A549 (cell line): ENCODE measurements at regions not wholly inside any gene's neighbourhood (a gene's known extent, or its start where the extent isn't known, plus 50 kb on each side); places are given as distances from the start of the nearest gene placed in this dataset.

Source experiments
- ATAC-seq, 2 experiments: fragments of 200-7000 bp in 1 of 2; fragments of >200 bp in 1 of 2; cut with Nextera tagmentation in 1 of 2; cut with Tn5 transposase in 1 of 2; 3 replicates each; pipeline versions ENCODE4 v1.8.0 to v1.9.1; 2018 to 2020; ENCODE audit warnings: mild to moderate bottlenecking in 1 of 2, moderate library complexity in 1 of 2
- CTCF ChIA-PET: fragments of 300-600 bp; sonication (Branson Sonifier 250); formaldehyde crosslinking; extraction: SDS; loops from one replicate; lab custom pipeline; 2021; ENCODE audit warnings: antibody characterized with exemption, inconsistent platforms; lab: Yijun Ruan, JAX
- POLR2A ChIA-PET: fragments of 350-600 bp; formaldehyde crosslinking; extraction: SDS; loops from one replicate; lab custom pipeline; 2021; ENCODE audit warnings: antibody characterized with exemption, inconsistent platforms; lab: Yijun Ruan, JAX
- DNase-seq, 2 experiments: peaks; one replicate each; pipeline versions ENCODE4 v3.0.0 to v3.0.0-alpha.2; 2011 to 2016; ENCODE audit warnings: low read depth in 1 of 2, low spot score in 1 of 2
- FAIRE-seq: peaks from 2 replicates; lab custom pipeline; 2011; peaks lifted over from hg19 to GRCh38; lab: Jason Lieb, UNC
- H3K27ac ChIP-seq, 2 experiments: fragments of >200 bp; sonication (Bioruptor Twin); formaldehyde crosslinking; 3 replicates each; pipeline ENCODE4 v1.5.1; 2016 to 2017
- H3K4me1 ChIP-seq: fragments of >200 bp; sonication (Bioruptor Twin); formaldehyde crosslinking; 3 replicates; pipeline ENCODE4 v1.6.1; 2016
- H3K4me2 ChIP-seq: fragments of >200 bp; sonication (Bioruptor Twin); formaldehyde crosslinking; 3 replicates; pipeline ENCODE4 v1.6.1; 2016
- H3K4me3 ChIP-seq: fragments of >200 bp; sonication (Bioruptor Twin); formaldehyde crosslinking; 3 replicates; pipeline ENCODE4 v1.5.1; 2016
- H3K9me3 ChIP-seq: fragments of >200 bp; sonication (Bioruptor Twin); formaldehyde crosslinking; 3 replicates; pipeline ENCODE4 v1.6.1; 2016
- ATOH8 ChIP-seq: fragments of 250-450 bp; sonication (Bioruptor Pico); IDR thresholded peaks from 2 replicates; pipeline ENCODE4 v1.5.0; 2020; ENCODE audit warnings: low read depth, mild to moderate bottlenecking, moderate library complexity
- BCL3 ChIP-seq: fragments of >200 bp; sonication (Bioruptor Twin); formaldehyde crosslinking; IDR thresholded peaks from 3 replicates; pipeline ENCODE4 v1.6.1; 2016
- CBX2 ChIP-seq: fragments of 200-600 bp; sonication (generic); IDR thresholded peaks from 2 replicates; pipeline ENCODE4 v1.6.1; 2016; ENCODE audit warnings: low read depth, mild to moderate bottlenecking, borderline replicate concordance
- CHD2 ChIP-seq: fragments of 150-350 bp; IDR thresholded peaks from 2 replicates; pipeline ENCODE4 v1.6.1; 2014; ENCODE audit warnings: low read length; ENCODE audit not compliant: partially characterized antibody
- CHD4 ChIP-seq: fragments of 200-600 bp; sonication (generic); IDR thresholded peaks from 2 replicates; pipeline ENCODE4 v1.6.1; 2016; ENCODE audit warnings: antibody characterized with exemption, mild to moderate bottlenecking, borderline replicate concordance
- CTCF ChIP-seq: fragments of >200 bp; sonication (Bioruptor Twin); formaldehyde crosslinking; IDR thresholded peaks from 3 replicates; pipeline ENCODE4 v1.5.1; 2016
- ELK1 ChIP-seq: fragments of 150-350 bp; IDR thresholded peaks from 2 replicates; pipeline ENCODE4 v1.6.1; 2014; ENCODE audit warnings: low read depth, mild to moderate bottlenecking, low read length
- ESRRA ChIP-seq: fragments of 150-350 bp; IDR thresholded peaks from 2 replicates; pipeline ENCODE4 v1.6.1; 2014; ENCODE audit warnings: mild to moderate bottlenecking, low read length, borderline replicate concordance
- FOXS1 ChIP-seq: fragments of 250-450 bp; sonication (Bioruptor Pico); IDR thresholded peaks from 2 replicates; pipeline ENCODE4 v1.5.0; 2020; ENCODE audit warnings: mild to moderate bottlenecking, moderate library complexity
- MAFK ChIP-seq: fragments of 450-650 bp; IDR thresholded peaks from 2 replicates; pipeline ENCODE4 v1.6.1; 2014; ENCODE audit not compliant: partially characterized antibody
- MAX ChIP-seq: IDR thresholded peaks from 2 replicates; pipeline ENCODE4 v1.6.1; 2012
- MAZ ChIP-seq: fragments of 150-350 bp; IDR thresholded peaks from 2 replicates; pipeline ENCODE4 v1.6.1; 2014; ENCODE audit warnings: antibody characterized with exemption, low read depth, low read length, borderline replicate concordance
- MYC ChIP-seq: IDR thresholded peaks from 2 replicates; pipeline ENCODE4 v1.6.1; 2012; ENCODE audit warnings: mild to moderate bottlenecking, inconsistent platforms, low read length, improper control_type of control experiment, borderline replicate concordance
- PBX3 ChIP-seq: IDR thresholded peaks from 2 replicates; pipeline ENCODE4 v1.6.1; 2012
- POLR2AphosphoS2 ChIP-seq: conservative IDR thresholded peaks from 2 replicates; pipeline ENCODE4 v1.6.1; 2012; ENCODE audit warnings: low read length, improper control_type of control experiment, inconsistent platforms
- TP53 ChIP-seq: fragments of 250-450 bp; sonication (Bioruptor Pico); IDR thresholded peaks from 2 replicates; pipeline ENCODE4 v1.5.0; 2021; ENCODE audit warnings: mild to moderate bottlenecking, moderate library complexity
- USF2 ChIP-seq: fragments of 450-650 bp; IDR thresholded peaks from 2 replicates; pipeline ENCODE4 v1.6.1; 2014; ENCODE audit warnings: antibody characterized with exemption
- ZFP36 ChIP-seq: fragments of 450-650 bp; IDR thresholded peaks from 2 replicates; pipeline ENCODE4 v1.6.1; 2014; ENCODE audit warnings: borderline replicate concordance; ENCODE audit not compliant: partially characterized antibody
- ZNF302 ChIP-seq: fragments of 250-450 bp; sonication (Bioruptor Pico); IDR thresholded peaks from 2 replicates; pipeline ENCODE4 v1.9.0; 2021; ENCODE audit warnings: inconsistent platforms, mild to moderate bottlenecking, moderate library complexity
- ZSCAN20 ChIP-seq: fragments of 250-450 bp; sonication (Bioruptor Pico); IDR thresholded peaks from 2 replicates; pipeline ENCODE4 v1.8.0; 2022; ENCODE audit warnings: mild to moderate bottlenecking, moderate library complexity
- WGBS: methylation state at CpG from one replicate; pipeline ENCODE4 v1.1.6; 2017; ENCODE audit errors: missing lambda C conversion rate; 5-methylcytosine and 5-hydroxymethylcytosine counted together

GRCh38 chr10:122754491-122755235, 55.0 kb upstream of the C10orf120 start:
- Histone ChIP-seq H3K9me3 (peaks cover 26% of the 10 kb centered on the region), H3K27ac (no peak overlapping the region), H3K4me3 (no peak overlapping the region)
- no peak for DNase-seq
- POLR2A ChIA-PET: no interaction called here
- TF ChIP-seq ZNF302 (CRISPR knock-in tag) (no peak), CTCF (no peak), ZSCAN20 (no peak), CBX2 (no peak), ZFP36 (no peak), BCL3 (no peak), MAX (no peak)
- TF ChIP-seq, all 56 proteins: peak for 0
- CTCF ChIA-PET: no interaction called here
- Histone ChIP-seq H3K4me2 (no peak overlapping the region), H3K4me1 (no peaks in the 10 kb centered on the region)
- 16% methylated on average over 11 of the region's 11 CpGs for WGBS
- FAIRE-seq: no peak
- no peak for ATAC-seq

GRCh38 chr10:122749886-122750285, 50.2 kb upstream of the C10orf120 start:
- ChIA-PET CTCF (no interaction called here), POLR2A (no interaction called here)
- WGBS: 6% methylated on average over 10 of the region's 13 CpGs
- no peaks in the 10 kb centered on the region for H3K4me1 ChIP-seq
- H3K4me2 ChIP-seq: no peak overlapping the region
- H3K27ac ChIP-seq: no peak overlapping the region
- TF ChIP-seq CHD2 (no peak), CHD4 (no peak), FOXS1 (CRISPR knock-in tag) (no peak), MAZ (no peak), ATOH8 (CRISPR knock-in tag) (no peak), PBX3 (no peak), MYC (no peak), TP53 (CRISPR knock-in tag) (no peak), BCL3 (no peak), MAFK (no peak), ELK1 (no peak), USF2 (no peak), ESRRA (no peak), POLR2AphosphoS2 (no peak)
- ATAC-seq (no peak), FAIRE-seq (no peak), DNase-seq (no peak)
- H3K9me3 ChIP-seq: no peaks in the 10 kb centered on the region
- H3K4me3 ChIP-seq: no peak overlapping the region
